HepG2 (cell line): ENCODE measurements at regions not wholly inside any gene's neighbourhood (a gene's known extent, or its start where the extent isn't known, plus 50 kb on each side); places are given as distances from the start of the nearest gene placed in this dataset.

Source experiments
- ATAC-seq: fragments of 200-7000 bp; cut with Tn5 transposase; 3 replicates; pipeline ENCODE4 v1.9.1; 2020; ENCODE audit warnings: mild to moderate bottlenecking, moderate library complexity
- BruUV-seq: library from RNA; stranded (reverse); fragments of 400-500 nt; replicated peaks from 2 replicates; lab custom pipeline; 2021; lab: Mats Ljungman, UMichigan
- CTCF ChIA-PET: fragments of 300-600 bp; formaldehyde crosslinking; extraction: SDS; loops from one replicate; lab custom pipeline; 2021; ENCODE audit warnings: low total read pairs, inconsistent platforms, low intra/inter-chr PET ratio; lab: Yijun Ruan, JAX
- POLR2A ChIA-PET: fragments of 350-600 bp; sonication (Branson Sonifier 250); formaldehyde crosslinking; loops from one replicate; lab custom pipeline; 2020; ENCODE audit warnings: antibody characterized with exemption, inconsistent platforms; lab: Yijun Ruan, JAX
- DNase-seq: peaks from one replicate; pipeline ENCODE4 v3.0.0-alpha.2; 2015; ENCODE audit warnings: low spot score
- FAIRE-seq: peaks from 3 replicates; lab custom pipeline; 2011; peaks lifted over from hg19 to GRCh38; lab: Jason Lieb, UNC
- H2AFZ ChIP-seq: one replicate; pipeline ENCODE4 v1.6.1; 2011; ENCODE audit warnings: low read length, inconsistent platforms
- H3K27ac ChIP-seq: fragments of 300-600 bp; 3 replicates; pipeline ENCODE4 v1.8.0; 2011; ENCODE audit warnings: mixed run types, mild to moderate bottlenecking, mixed read lengths, low read length, inconsistent platforms; ENCODE audit not compliant: insufficient read depth; ENCODE audit errors: extremely low read length
- H3K27me3 ChIP-seq, 2 experiments: fragments of 200-600 bp in 1 of 2; 2 replicates in 1 of 2; 3 replicates in 1 of 2; pipeline versions ENCODE4 v1.6.0 to v1.8.0; 2011; ENCODE audit warnings: low read length in 2 of 2, mild to moderate bottlenecking in 2 of 2, moderate library complexity in 2 of 2, inconsistent platforms in 1 of 2; ENCODE audit not compliant: insufficient read depth in 2 of 2, control insufficient read depth in 1 of 2
- H3K36me3 ChIP-seq, 2 experiments: fragments of 200-600 bp in 1 of 2; replicated peaks in 1 of 2; 2 replicates in 1 of 2; 3 replicates in 1 of 2; pipeline versions ENCODE4 v1.5.1 to v1.8.0; 2011; ENCODE audit warnings: low read length in 2 of 2, inconsistent platforms in 1 of 2; ENCODE audit not compliant: insufficient read depth in 2 of 2, control insufficient read depth in 1 of 2
- H3K4me1 ChIP-seq: 2 replicates; pipeline ENCODE4 v1.5.1; 2012; ENCODE audit warnings: low read length, inconsistent platforms; ENCODE audit not compliant: insufficient read depth
- H3K4me2 ChIP-seq: 2 replicates; pipeline ENCODE4 v1.6.0; 2011; ENCODE audit warnings: low read depth, low read length, inconsistent platforms
- H3K4me3 ChIP-seq, 3 experiments: fragments of 200-600 bp in 1 of 3; sonication (generic), shearing (Covaris generic) in 1 of 3; replicated peaks in 1 of 3; 2 replicates each; pipeline ENCODE4 v1.5.1; 2011 to 2016; ENCODE audit warnings: low read length in 3 of 3, inconsistent platforms in 2 of 3, low read depth in 2 of 3, mild to moderate bottlenecking in 2 of 3, control low read depth in 1 of 3, mixed read lengths in 1 of 3; ENCODE audit not compliant: insufficient read depth in 1 of 3
- H3K79me2 ChIP-seq: one replicate; pipeline ENCODE4 v1.6.1; 2011; ENCODE audit warnings: low read length, inconsistent platforms; ENCODE audit not compliant: insufficient read depth
- H3K9ac ChIP-seq: 2 replicates; pipeline ENCODE4 v1.6.0; 2011; ENCODE audit warnings: mild to moderate bottlenecking, low read depth, low read length, inconsistent platforms; ENCODE audit not compliant: insufficient read depth
- H3K9me3 ChIP-seq: 2 replicates; pipeline ENCODE4 v1.5.1; 2012; ENCODE audit warnings: mild to moderate bottlenecking, low read length
- H4K20me1 ChIP-seq: 2 replicates; pipeline ENCODE4 v1.6.0; 2011; ENCODE audit warnings: inconsistent platforms, mild to moderate bottlenecking, low read length, moderate library complexity; ENCODE audit not compliant: insufficient read depth
- CAMTA2 ChIP-seq: sonication (generic); formaldehyde crosslinking; IDR thresholded peaks from 2 replicates; pipeline ENCODE4 v1.4.0; 2020; ENCODE audit warnings: mild to moderate bottlenecking, missing genetic modification reagents, borderline replicate concordance
- DNMT1 ChIP-seq: sonication (generic); formaldehyde crosslinking; IDR thresholded peaks from 2 replicates; pipeline ENCODE4 v1.5.1; 2020; ENCODE audit warnings: mild to moderate bottlenecking, missing genetic modification reagents
- FOXA3 ChIP-seq: IDR thresholded peaks from 2 replicates; pipeline ENCODE4 v1.6.1; 2016; ENCODE audit warnings: missing genetic modification reagents, missing compliant biosample characterization
- KAT2B ChIP-seq: fragments of 150-350 bp; IDR thresholded peaks from 2 replicates; pipeline ENCODE4 v1.6.1; 2014; ENCODE audit warnings: low read depth, low read length, borderline replicate concordance
- RXRA ChIP-seq: sonication (generic); formaldehyde crosslinking; IDR thresholded peaks from 2 replicates; pipeline ENCODE4 v1.5.1; 2020; ENCODE audit warnings: missing genetic modification reagents
- RXRB ChIP-seq: IDR thresholded peaks from 2 replicates; pipeline ENCODE4 v1.6.1; 2016; ENCODE audit warnings: borderline replicate concordance, missing genetic modification reagents, missing compliant biosample characterization
- U2AF2 ChIP-seq: fragments of 200-400 bp; formaldehyde crosslinking; IDR thresholded peaks from 2 replicates; pipeline ENCODE4 v1.6.1; 2017; ENCODE audit warnings: low read depth, mild to moderate bottlenecking, low read length
- ZFP36L2 ChIP-seq: sonication (generic); formaldehyde crosslinking; IDR thresholded peaks from 2 replicates; pipeline ENCODE4 v1.4.0; 2020; ENCODE audit warnings: missing genetic modification reagents
- ZFYVE20 ChIP-seq: sonication (generic); formaldehyde crosslinking; IDR thresholded peaks from 2 replicates; pipeline ENCODE4 v1.8.0; 2023; ENCODE audit warnings: low read depth, mild to moderate bottlenecking, moderate library complexity, missing genetic modification reagents, borderline replicate concordance
- ZNF33A ChIP-seq: sonication (generic); formaldehyde crosslinking; IDR thresholded peaks from 2 replicates; pipeline ENCODE4 v1.5.1; 2020; ENCODE audit warnings: missing genetic modification reagents, mild to moderate bottlenecking, moderate library complexity, borderline replicate concordance
- ZSCAN9 ChIP-seq: IDR thresholded peaks from 2 replicates; pipeline ENCODE4 v1.6.1; 2016; ENCODE audit warnings: borderline replicate concordance
- WGBS: methylation state at CpG from one replicate; pipeline ENCODE4 v1.1.6; 2017; ENCODE audit warnings: low lambda C conversion rate; 5-methylcytosine and 5-hydroxymethylcytosine counted together
- in situ Hi-C: cut with HindIII; loops from 2 replicates; pipeline ENCODE4 v1.10.0; 2017; ENCODE audit warnings: low pct_unique_long_range_greater_than_20kb; ENCODE audit not compliant: extremely low pct_ligation_motif_present
- intact Hi-C: fragments of 100-400 bp; cut with micrococcal nuclease; formaldehyde crosslinking; loops from one replicate; pipeline ENCODE4 v1.10.0; 2022; ENCODE audit not compliant: unreplicated experiment
- TF ChIP-seq, protein P1 (sequence below), 2 experiments: sonication (generic) in 1 of 2; formaldehyde crosslinking in 1 of 2; IDR thresholded peaks; 2 replicates each; pipeline versions ENCODE4 v1.4.0 to v1.6.1; 2016 to 2020; ENCODE audit warnings: borderline replicate concordance in 1 of 2, low read depth in 1 of 2, mild to moderate bottlenecking in 1 of 2, missing genetic modification reagents in 1 of 2
- TF ChIP-seq, protein P2 (sequence below): sonication (generic); formaldehyde crosslinking; IDR thresholded peaks from 2 replicates; pipeline ENCODE4 v1.4.0; 2020; ENCODE audit warnings: missing genetic modification reagents, borderline replicate concordance
- TF ChIP-seq, protein P3 (sequence below): sonication (generic); formaldehyde crosslinking; IDR thresholded peaks from 2 replicates; pipeline ENCODE4 v1.8.1; 2022; ENCODE audit warnings: low read depth, mild to moderate bottlenecking, missing genetic modification reagents
- TF ChIP-seq, protein P4 (sequence below): sonication (generic); formaldehyde crosslinking; IDR thresholded peaks from 2 replicates; pipeline ENCODE4 v1.4.0; 2020; ENCODE audit warnings: mild to moderate bottlenecking, low read depth, missing genetic modification reagents

DNA sequence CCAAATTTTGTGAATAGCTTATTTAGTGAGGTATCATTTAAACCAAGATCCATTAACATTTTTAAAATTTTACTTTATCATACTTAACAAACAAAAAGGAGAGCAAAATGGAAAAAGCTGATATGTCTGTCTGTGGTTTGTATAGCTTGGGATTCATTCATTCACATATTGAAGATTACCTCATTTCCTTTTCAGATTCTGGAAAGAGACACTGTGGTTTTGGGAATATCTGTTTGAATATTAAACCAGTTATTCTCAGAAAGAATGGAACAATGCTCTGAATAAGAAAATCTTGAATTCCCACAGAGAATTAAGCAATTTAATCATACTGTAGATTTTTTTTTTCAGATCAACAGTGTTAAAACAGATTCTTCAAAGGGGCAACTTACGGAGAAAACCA, 93.8 kb upstream of the PRDX6 start:
- Histone ChIP-seq H3K79me2 (no peaks in the 10 kb centered on the region), H3K27ac (no peak overlapping the region), H3K36me3 (no peaks in the 10 kb centered on the region), H3K9me3 (no peaks in the 10 kb centered on the region), H4K20me1 (no peaks in the 10 kb centered on the region), H2AFZ (no peak overlapping the region), H3K4me1 (no peaks in the 10 kb centered on the region), H3K9ac (no peak overlapping the region), H3K4me3 (no peak overlapping the region), H3K4me2 (no peak overlapping the region), H3K27me3 (no peaks in the 10 kb centered on the region)
- in situ Hi-C loops = no loop called here
- ATAC-seq (no peak), DNase-seq (no peak), FAIRE-seq (no peak)
- ChIA-PET POLR2A (no interaction called here), CTCF (no interaction called here)
- BruUV-seq = no TSS peak
- 100% methylated on average over 1 of the region's 1 CpG for WGBS
- intact Hi-C loops = no loop called here
- TF ChIP-seq CAMTA2 (CRISPR knock-in tag) = no peak
- TF ChIP-seq ZFP36L2 = no peak
- no peak for TF ChIP-seq ZSCAN9 (CRISPR knock-in tag)
- TF ChIP-seq RXRA = no peak
- TF ChIP-seq, protein P1, sequence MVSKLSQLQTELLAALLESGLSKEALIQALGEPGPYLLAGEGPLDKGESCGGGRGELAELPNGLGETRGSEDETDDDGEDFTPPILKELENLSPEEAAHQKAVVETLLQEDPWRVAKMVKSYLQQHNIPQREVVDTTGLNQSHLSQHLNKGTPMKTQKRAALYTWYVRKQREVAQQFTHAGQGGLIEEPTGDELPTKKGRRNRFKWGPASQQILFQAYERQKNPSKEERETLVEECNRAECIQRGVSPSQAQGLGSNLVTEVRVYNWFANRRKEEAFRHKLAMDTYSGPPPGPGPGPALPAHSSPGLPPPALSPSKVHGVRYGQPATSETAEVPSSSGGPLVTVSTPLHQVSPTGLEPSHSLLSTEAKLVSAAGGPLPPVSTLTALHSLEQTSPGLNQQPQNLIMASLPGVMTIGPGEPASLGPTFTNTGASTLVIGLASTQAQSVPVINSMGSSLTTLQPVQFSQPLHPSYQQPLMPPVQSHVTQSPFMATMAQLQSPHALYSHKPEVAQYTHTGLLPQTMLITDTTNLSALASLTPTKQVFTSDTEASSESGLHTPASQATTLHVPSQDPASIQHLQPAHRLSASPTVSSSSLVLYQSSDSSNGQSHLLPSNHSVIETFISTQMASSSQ (IDR thresholded peaks at IDR 0.05; ENCODE audit: low read depth) = no peak
- TF ChIP-seq, protein P1 (CRISPR knock-in tag; IDR thresholded peaks at IDR 0.05; ENCODE audit: borderline replicate concordance) = no peak
- TF ChIP-seq, protein P2, sequence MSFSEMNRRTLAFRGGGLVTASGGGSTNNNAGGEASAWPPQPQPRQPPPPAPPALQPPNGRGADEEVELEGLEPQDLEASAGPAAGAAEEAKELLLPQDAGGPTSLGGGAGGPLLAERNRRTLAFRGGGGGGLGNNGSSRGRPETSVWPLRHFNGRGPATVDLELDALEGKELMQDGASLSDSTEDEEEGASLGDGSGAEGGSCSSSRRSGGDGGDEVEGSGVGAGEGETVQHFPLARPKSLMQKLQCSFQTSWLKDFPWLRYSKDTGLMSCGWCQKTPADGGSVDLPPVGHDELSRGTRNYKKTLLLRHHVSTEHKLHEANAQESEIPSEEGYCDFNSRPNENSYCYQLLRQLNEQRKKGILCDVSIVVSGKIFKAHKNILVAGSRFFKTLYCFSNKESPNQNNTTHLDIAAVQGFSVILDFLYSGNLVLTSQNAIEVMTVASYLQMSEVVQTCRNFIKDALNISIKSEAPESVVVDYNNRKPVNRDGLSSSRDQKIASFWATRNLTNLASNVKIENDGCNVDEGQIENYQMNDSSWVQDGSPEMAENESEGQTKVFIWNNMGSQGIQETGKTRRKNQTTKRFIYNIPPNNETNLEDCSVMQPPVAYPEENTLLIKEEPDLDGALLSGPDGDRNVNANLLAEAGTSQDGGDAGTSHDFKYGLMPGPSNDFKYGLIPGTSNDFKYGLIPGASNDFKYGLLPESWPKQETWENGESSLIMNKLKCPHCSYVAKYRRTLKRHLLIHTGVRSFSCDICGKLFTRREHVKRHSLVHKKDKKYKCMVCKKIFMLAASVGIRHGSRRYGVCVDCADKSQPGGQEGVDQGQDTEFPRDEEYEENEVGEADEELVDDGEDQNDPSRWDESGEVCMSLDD = no peak
- TF ChIP-seq, protein P3, sequence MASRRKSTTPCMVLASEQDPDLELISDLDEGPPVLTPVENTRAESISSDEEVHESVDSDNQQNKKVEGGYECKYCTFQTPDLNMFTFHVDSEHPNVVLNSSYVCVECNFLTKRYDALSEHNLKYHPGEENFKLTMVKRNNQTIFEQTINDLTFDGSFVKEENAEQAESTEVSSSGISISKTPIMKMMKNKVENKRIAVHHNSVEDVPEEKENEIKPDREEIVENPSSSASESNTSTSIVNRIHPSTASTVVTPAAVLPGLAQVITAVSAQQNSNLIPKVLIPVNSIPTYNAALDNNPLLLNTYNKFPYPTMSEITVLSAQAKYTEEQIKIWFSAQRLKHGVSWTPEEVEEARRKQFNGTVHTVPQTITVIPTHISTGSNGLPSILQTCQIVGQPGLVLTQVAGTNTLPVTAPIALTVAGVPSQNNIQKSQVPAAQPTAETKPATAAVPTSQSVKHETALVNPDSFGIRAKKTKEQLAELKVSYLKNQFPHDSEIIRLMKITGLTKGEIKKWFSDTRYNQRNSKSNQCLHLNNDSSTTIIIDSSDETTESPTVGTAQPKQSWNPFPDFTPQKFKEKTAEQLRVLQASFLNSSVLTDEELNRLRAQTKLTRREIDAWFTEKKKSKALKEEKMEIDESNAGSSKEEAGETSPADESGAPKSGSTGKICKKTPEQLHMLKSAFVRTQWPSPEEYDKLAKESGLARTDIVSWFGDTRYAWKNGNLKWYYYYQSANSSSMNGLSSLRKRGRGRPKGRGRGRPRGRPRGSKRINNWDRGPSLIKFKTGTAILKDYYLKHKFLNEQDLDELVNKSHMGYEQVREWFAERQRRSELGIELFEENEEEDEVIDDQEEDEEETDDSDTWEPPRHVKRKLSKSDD (CRISPR knock-in tag) = no peak
- TF ChIP-seq RXRB (CRISPR knock-in tag) = no peak
- no peak for TF ChIP-seq FOXA3 (CRISPR knock-in tag)
- TF ChIP-seq ZNF33A (CRISPR knock-in tag) = no peak
- no peak for TF ChIP-seq ZFYVE20 (CRISPR knock-in tag)
- no peak for TF ChIP-seq KAT2B
- TF ChIP-seq DNMT1 (CRISPR knock-in tag) = no peak
- TF ChIP-seq U2AF2 = no peak
- TF ChIP-seq, protein P4, sequence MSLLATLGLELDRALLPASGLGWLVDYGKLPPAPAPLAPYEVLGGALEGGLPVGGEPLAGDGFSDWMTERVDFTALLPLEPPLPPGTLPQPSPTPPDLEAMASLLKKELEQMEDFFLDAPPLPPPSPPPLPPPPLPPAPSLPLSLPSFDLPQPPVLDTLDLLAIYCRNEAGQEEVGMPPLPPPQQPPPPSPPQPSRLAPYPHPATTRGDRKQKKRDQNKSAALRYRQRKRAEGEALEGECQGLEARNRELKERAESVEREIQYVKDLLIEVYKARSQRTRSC (CRISPR knock-in tag) = no peak
